Tibial nerve (tissue), 4 donors: ENCODE measurements at regions not wholly inside any gene's neighbourhood (a gene's known extent, or its start where the extent isn't known, plus 50 kb on each side); places are given as distances from the start of the nearest gene placed in this dataset.
"Not testable (repeated sequence)": the region's sequence is repeated elsewhere in the genome, so short reads cannot be mapped to it uniquely, and the experiment has no call there.

ENCODE experiments used
- DNase-seq, 2 donors: peaks; one replicate each; pipeline ENCODE4 v3.0.0-alpha.2; 2019; ENCODE audit warnings: low spot score in 2 of 2
- H3K27ac ChIP-seq, 4 donors: fragments of 200-600 bp; sonication (generic) in 3 of 4; one replicate each; pipeline ENCODE4 v1.5.1; 2017 to 2019; ENCODE audit warnings: mild to moderate bottlenecking in 1 of 4
- H3K27me3 ChIP-seq, 2 donors: fragments of 200-600 bp; sonication (generic) in 1 of 2; one replicate each; pipeline versions ENCODE4 v1.5.1 to v1.6.0; 2017 to 2019
- H3K36me3 ChIP-seq, 3 donors: fragments of 200-600 bp; sonication (generic); one replicate each; pipeline ENCODE4 v1.5.1; 2018 to 2019
- H3K4me1 ChIP-seq, 4 donors: fragments of 200-600 bp; sonication (generic) in 3 of 4; one replicate each; pipeline ENCODE4 v1.5.1; 2017 to 2019
- H3K4me3 ChIP-seq, 4 donors: fragments of 200-600 bp; sonication (generic) in 3 of 4; one replicate each; pipeline ENCODE4 v1.5.1; 2017 to 2019; ENCODE audit warnings: mild to moderate bottlenecking in 1 of 4, moderate library complexity in 1 of 4
- H3K9me3 ChIP-seq, 4 donors: fragments of 200-600 bp; sonication (generic) in 3 of 4; one replicate each; pipeline ENCODE4 v1.5.1; 2017 to 2019
- CTCF ChIP-seq, 5 experiments: fragments of 200-600 bp in 3 of 5; fragments of 450-650 bp in 2 of 5; sonication (generic) in 3 of 5; IDR thresholded peaks; one replicate each; pipeline ENCODE4 v1.5.1; 2016 to 2019; ENCODE audit warnings: antibody characterized with exemption in 5 of 5, mild to moderate bottlenecking in 3 of 5, moderate library complexity in 2 of 5
- EP300 ChIP-seq, 2 donors: sonication (generic); formaldehyde crosslinking; IDR thresholded peaks; one replicate each; pipeline ENCODE4 v1.6.1; 2017; ENCODE audit warnings: antibody characterized with exemption in 2 of 2, mild to moderate bottlenecking in 1 of 2
- POLR2A ChIP-seq, 2 donors: fragments of 450-650 bp; IDR thresholded peaks; one replicate each; pipeline ENCODE4 v1.6.1; 2017; ENCODE audit warnings: antibody characterized with exemption in 2 of 2, mild to moderate bottlenecking in 2 of 2, moderate library complexity in 2 of 2
- WGBS, 2 donors: methylation state at CpG; one replicate each; pipeline ENCODE4 v1.1.5; 2018; 5-methylcytosine and 5-hydroxymethylcytosine counted together

- Histone ChIP-seq H3K27ac (no peak overlapping the region), H3K4me1 (no peaks in the 10 kb centered on the region), H3K36me3 (no peaks in the 10 kb centered on the region)
Observed at GRCh38 chr5:162816816-162817215, 620.6 kb upstream of the CCNG1 start.

DNA sequence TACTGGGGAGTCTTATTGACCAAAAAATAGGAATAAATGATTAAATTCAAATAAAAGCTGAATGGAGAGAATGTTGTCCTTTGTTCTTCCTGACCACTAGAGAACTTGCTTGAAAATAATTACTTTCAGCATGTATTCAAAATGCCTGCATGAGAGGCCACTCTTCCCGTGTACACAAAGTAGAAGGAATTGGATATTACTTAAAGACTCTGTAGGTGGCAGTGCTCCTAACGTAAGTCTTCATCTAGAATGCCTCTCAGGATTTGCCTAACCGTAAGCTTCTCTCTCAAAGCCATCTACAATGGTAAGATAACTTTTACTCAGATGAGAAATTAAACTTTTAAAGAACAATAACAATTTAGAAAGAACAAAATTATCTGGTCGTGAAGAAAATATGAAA lies 620.0 kb upstream of the CCNG1 start:
- 71 to 73% methylated on average over 4 of the region's 4 CpGs for WGBS, 2 donors

More at GRCh38 chr5:162816816-162817215, 620.6 kb upstream of the CCNG1 start:
- TF ChIP-seq EP300 (IDR thresholded peaks at IDR 0.05): no peak
- TF ChIP-seq CTCF (IDR thresholded peaks at IDR 0.05): no peak
- TF ChIP-seq POLR2A (IDR thresholded peaks at IDR 0.05): no peak
- no peak for DNase-seq
- Histone ChIP-seq H3K9me3 (no peaks in the 10 kb centered on the region), H3K4me3 (no peak overlapping the region), H3K27me3 (no peaks in the 10 kb centered on the region)
- WGBS, 2 donors: 88 to 91% methylated on average over 2 of the region's 2 CpGs

GRCh38 chr5:162821664-162822063 lies 615.7 kb upstream of the CCNG1 start:
- not testable (repeated sequence) for H3K4me1 ChIP-seq
- 23 to 34% methylated on average over 8 of the region's 8 CpGs for WGBS, 2 donors

More for the DNA sequence above, 620.0 kb upstream of the CCNG1 start:
- H3K27ac ChIP-seq: no peak overlapping the region
- H3K36me3 ChIP-seq: no peaks in the 10 kb centered on the region
- H3K9me3 ChIP-seq: no peaks in the 10 kb centered on the region
- TF ChIP-seq EP300 (IDR thresholded peaks at IDR 0.05) (no peak), POLR2A (IDR thresholded peaks at IDR 0.05) (no peak), CTCF (IDR thresholded peaks at IDR 0.05) (no peak)
- no peak overlapping the region for H3K4me3 ChIP-seq
- DNase-seq: no peak
- H3K4me1 ChIP-seq: no peaks in the 10 kb centered on the region
- no peaks in the 10 kb centered on the region for H3K27me3 ChIP-seq

DNA sequence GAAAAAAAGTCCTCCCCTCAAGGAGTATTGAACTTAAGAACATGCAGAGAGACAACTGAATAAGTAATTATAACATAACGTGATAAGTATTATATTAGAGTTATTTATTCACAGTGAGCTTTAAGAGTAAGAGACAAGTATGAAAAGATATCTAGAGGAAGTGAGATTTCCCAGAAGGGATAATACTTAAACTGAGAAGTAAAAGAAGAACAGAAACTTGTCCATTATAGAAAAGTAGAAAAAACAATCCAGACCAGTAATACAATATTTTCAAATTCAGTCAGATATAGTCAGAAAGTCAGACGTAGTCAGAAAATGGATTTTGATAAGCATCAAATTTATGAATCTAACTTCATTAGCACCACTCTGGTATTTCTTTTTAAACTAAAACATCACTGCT lies 613.0 kb upstream of the CCNG1 start:
- H3K4me1 ChIP-seq: no peaks in the 10 kb centered on the region
- no peaks in the 10 kb centered on the region for H3K27me3 ChIP-seq
- H3K9me3 ChIP-seq: no peaks in the 10 kb centered on the region
- 64 to 78% methylated on average over 2 of the region's 2 CpGs for WGBS, 2 donors
- TF ChIP-seq CTCF (IDR thresholded peaks at IDR 0.05) (no peak), EP300 (IDR thresholded peaks at IDR 0.05) (no peak), POLR2A (IDR thresholded peaks at IDR 0.05) (no peak)
- no peaks in the 10 kb centered on the region for H3K36me3 ChIP-seq
- no peak overlapping the region for H3K4me3 ChIP-seq
- no peak overlapping the region for H3K27ac ChIP-seq
- DNase-seq: no peak

More at GRCh38 chr5:162821664-162822063, 615.7 kb upstream of the CCNG1 start:
- not testable (repeated sequence) for H3K36me3 ChIP-seq, H3K4me3 ChIP-seq, H3K9me3 ChIP-seq, H3K27ac ChIP-seq, H3K27me3 ChIP-seq, DNase-seq

- 86 to 94% methylated on average over 1 of the region's 1 CpG for WGBS, 2 donors
- no peak overlapping the region for H3K4me3 ChIP-seq
- TF ChIP-seq EP300 (IDR thresholded peaks at IDR 0.05) (no peak), CTCF (IDR thresholded peaks at IDR 0.05) (no peak), POLR2A (IDR thresholded peaks at IDR 0.05) (no peak)
Observed at GRCh38 chr5:162837155-162837554, 600.2 kb upstream of the CCNG1 start.

DNA sequence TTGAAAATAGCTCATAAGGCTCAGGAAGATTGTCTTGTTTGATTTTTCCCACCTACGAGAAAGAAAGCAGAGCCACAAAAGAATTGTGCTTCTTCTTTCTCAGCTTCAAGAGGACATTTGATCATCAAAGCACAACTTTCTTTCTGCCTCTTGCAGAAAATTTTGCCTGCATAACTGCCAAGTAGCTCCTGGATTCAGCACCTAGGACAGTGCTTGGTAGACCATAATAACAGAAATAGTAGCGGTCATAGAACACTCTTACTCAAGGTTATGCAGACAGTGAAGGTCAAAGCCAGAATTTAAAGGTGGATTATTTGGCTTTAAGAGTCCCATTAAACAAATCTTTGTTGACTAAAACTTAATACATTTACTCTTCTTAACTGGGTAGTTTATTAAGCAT lies 594.7 kb upstream of the CCNG1 start:
- no peak overlapping the region for H3K27ac ChIP-seq
- H3K9me3 ChIP-seq: no peaks in the 10 kb centered on the region
- 51 to 63% methylated on average over 2 of the region's 2 CpGs for WGBS, 2 donors
- no peak overlapping the region for H3K4me3 ChIP-seq
- DNase-seq: no peak
- no peaks in the 10 kb centered on the region for H3K4me1 ChIP-seq
- H3K36me3 ChIP-seq: no peaks in the 10 kb centered on the region
- TF ChIP-seq EP300 (IDR thresholded peaks at IDR 0.05): no peak
- no peak for TF ChIP-seq POLR2A (IDR thresholded peaks at IDR 0.05)
- no peak for TF ChIP-seq CTCF (IDR thresholded peaks at IDR 0.05)
- no peaks in the 10 kb centered on the region for H3K27me3 ChIP-seq

More at GRCh38 chr5:162837155-162837554, 600.2 kb upstream of the CCNG1 start:
- DNase-seq: no peak
- Histone ChIP-seq H3K27ac (no peak overlapping the region), H3K27me3 (no peaks in the 10 kb centered on the region), H3K36me3 (no peaks in the 10 kb centered on the region), H3K4me1 (no peaks in the 10 kb centered on the region), H3K9me3 (no peaks in the 10 kb centered on the region)
